AG10803 (cell line): ENCODE measurements at regions not wholly inside any gene's neighbourhood (a gene's known extent, or its start where the extent isn't known, plus 50 kb on each side); places are given as distances from the start of the nearest gene placed in this dataset.
"Not testable (repeated sequence)": the region's sequence is repeated elsewhere in the genome, so short reads cannot be mapped to it uniquely, and the experiment has no call there.

Experiments used
- DNase-seq: peaks from one replicate; pipeline ENCODE4 v3.0.0; 2010; ENCODE audit warnings: low read depth
- H3K4me3 ChIP-seq: 2 replicates; pipeline ENCODE4 v1.5.1; 2011; ENCODE audit warnings: mild to moderate bottlenecking, low read length, control low read depth
- CTCF ChIP-seq: conservative IDR thresholded peaks from 2 replicates; pipeline ENCODE4 v1.5.1; 2011; ENCODE audit warnings: mild to moderate bottlenecking, low read length, control low read depth, inconsistent platforms

GRCh38 chr2:52423111-52423510 is 1344.5 kb upstream of the CHAC2 start:
- H3K4me3 ChIP-seq, result no peak overlapping the region
- no peak for DNase-seq
- TF ChIP-seq CTCF, result no peak

GRCh38 chr2:52416340-52416739 is 1351.3 kb upstream of the CHAC2 start:
- no peak overlapping the region for H3K4me3 ChIP-seq
- no peak for DNase-seq
- TF ChIP-seq CTCF, result no peak

GRCh38 chr2:52414561-52415295 is 1352.9 kb upstream of the CHAC2 start:
- no peak overlapping the region for H3K4me3 ChIP-seq
- DNase-seq, result no peak
- no peak for TF ChIP-seq CTCF

GRCh38 chr2:52409308-52410118 is 1358.1 kb upstream of the CHAC2 start:
- DNase-seq, H3K4me3 ChIP-seq: not testable (repeated sequence)

- no peak for DNase-seq
- H3K4me3 ChIP-seq, result no peak overlapping the region
- TF ChIP-seq CTCF, result no peak
Observed at GRCh38 chr2:52405980-52406379, 1361.6 kb upstream of the CHAC2 start.

- no peak for TF ChIP-seq CTCF
- DNase-seq, result no peak
- no peak overlapping the region for H3K4me3 ChIP-seq
Observed at GRCh38 chr2:52404866-52405265, 1362.7 kb upstream of the CHAC2 start.

GRCh38 chr2:52404046-52404445 is 1363.6 kb upstream of the CHAC2 start:
- no peak for DNase-seq
- H3K4me3 ChIP-seq, result no peak overlapping the region
- TF ChIP-seq CTCF, result no peak
